ENCODE measurements at regions not wholly inside any gene's neighbourhood (a gene's known extent, or its start where the extent isn't known, plus 50 kb on each side); places are given as distances from the start of the nearest gene placed in this dataset.

- Mint-ChIP-seq H3K36me3 (ENCODE audit: low read depth) (no peaks in the 10 kb centered on the region), H3K4me3 (no peak overlapping the region), H3K4me1 (ENCODE audit: low read depth) (no peaks in the 10 kb centered on the region), H3K27ac (no peak overlapping the region), H3K9me3 (no peaks in the 10 kb centered on the region), H3K27me3 (peaks cover 14% of the 10 kb centered on the region)
- ChIA-PET CTCF (no interaction called here), POLR2A (no interaction called here)
- no peaks in the 10 kb centered on the region for H3K9me3 ChIP-seq (ENCODE audit: control insufficient read depth in 1 of 2, insufficient read depth in 1 of 2, low read length in 2 of 2)
- H3K27me3 ChIP-seq (ENCODE audit: control insufficient read depth in 1 of 2, insufficient read depth in 2 of 2, low read length in 2 of 2), result peaks cover 0 to 6% of the 10 kb centered on the region in 2 experiments
- no peak for ATAC-seq (ENCODE audit: poor library complexity)
- no peaks in the 10 kb centered on the region for H3K4me1 ChIP-seq (ENCODE audit: insufficient read depth, low read length)
- no peak for DNase-seq
- H3K36me3 ChIP-seq (ENCODE audit: insufficient read depth, low read length), result no peaks in the 10 kb centered on the region
- H3K4me3 ChIP-seq (ENCODE audit: low read length), result no peak overlapping the region
- TF ChIP-seq, protein P1, sequence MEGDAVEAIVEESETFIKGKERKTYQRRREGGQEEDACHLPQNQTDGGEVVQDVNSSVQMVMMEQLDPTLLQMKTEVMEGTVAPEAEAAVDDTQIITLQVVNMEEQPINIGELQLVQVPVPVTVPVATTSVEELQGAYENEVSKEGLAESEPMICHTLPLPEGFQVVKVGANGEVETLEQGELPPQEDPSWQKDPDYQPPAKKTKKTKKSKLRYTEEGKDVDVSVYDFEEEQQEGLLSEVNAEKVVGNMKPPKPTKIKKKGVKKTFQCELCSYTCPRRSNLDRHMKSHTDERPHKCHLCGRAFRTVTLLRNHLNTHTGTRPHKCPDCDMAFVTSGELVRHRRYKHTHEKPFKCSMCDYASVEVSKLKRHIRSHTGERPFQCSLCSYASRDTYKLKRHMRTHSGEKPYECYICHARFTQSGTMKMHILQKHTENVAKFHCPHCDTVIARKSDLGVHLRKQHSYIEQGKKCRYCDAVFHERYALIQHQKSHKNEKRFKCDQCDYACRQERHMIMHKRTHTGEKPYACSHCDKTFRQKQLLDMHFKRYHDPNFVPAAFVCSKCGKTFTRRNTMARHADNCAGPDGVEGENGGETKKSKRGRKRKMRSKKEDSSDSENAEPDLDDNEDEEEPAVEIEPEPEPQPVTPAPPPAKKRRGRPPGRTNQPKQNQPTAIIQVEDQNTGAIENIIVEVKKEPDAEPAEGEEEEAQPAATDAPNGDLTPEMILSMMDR (IDR thresholded peaks at IDR 0.05), result no peak
- H3K27ac ChIP-seq (ENCODE audit: low read depth in 1 of 2, low read length in 2 of 2), result no peak overlapping the region
- intact Hi-C loops (cut with DNase I, micrococcal nuclease), result no loop called here
Observed at GRCh38 chr5:158155067-158155466, 296.1 kb upstream of the CLINT1 start.

DNA sequence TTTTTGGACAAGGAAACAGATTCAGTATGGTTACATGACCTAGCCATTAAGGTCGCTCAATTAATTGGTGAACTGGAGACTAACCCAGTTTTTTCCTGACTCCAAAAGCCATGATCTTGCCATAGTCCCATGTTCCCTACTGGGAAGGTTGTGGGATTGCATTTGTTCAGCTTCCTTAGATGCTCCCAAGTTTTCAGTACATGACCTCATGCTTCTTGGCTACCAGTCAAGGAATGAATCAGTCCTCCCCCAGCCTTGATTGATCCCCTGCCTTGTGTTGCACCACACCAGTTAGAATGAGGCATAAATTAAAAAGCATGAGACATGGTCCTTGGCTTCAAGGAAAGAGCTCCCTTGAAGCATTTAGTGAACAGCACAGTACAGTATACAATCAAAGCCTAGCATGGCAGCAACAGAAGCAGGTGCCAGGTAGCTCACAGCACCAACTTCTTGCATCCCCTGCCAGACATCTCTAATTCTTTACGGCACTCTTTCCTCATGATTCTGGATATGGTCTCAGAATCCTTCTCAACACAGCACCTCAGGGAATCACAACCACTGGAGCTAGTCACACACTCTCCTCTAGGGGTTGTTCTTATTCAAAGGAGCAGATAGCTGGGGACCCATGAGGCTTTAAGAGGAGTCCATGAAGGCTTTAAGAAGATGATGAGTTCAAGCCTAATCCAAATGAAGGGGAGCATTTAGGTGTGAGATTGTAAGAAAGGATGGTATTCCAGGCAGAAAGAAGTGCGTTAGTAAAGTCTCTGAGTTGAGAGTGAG lies 295.5 kb upstream of the CLINT1 start:
- no peaks in the 10 kb centered on the region for H3K36me3 ChIP-seq (ENCODE audit: insufficient read depth, low read length)
- H3K9me3 ChIP-seq (ENCODE audit: control insufficient read depth in 1 of 2, insufficient read depth in 1 of 2, low read length in 2 of 2), result no peaks in the 10 kb centered on the region
- no peak overlapping the region for H3K27ac Mint-ChIP-seq
- H3K27me3 Mint-ChIP-seq, result peaks cover 14% of the 10 kb centered on the region
- H3K4me1 ChIP-seq (ENCODE audit: insufficient read depth, low read length), result no peaks in the 10 kb centered on the region
- ChIA-PET POLR2A (no interaction called here), CTCF (no interaction called here)
- intact Hi-C loops (cut with DNase I, micrococcal nuclease), result no loop called here
- no peak overlapping the region for H3K4me3 ChIP-seq (ENCODE audit: low read length)
- no peak overlapping the region for H3K4me3 Mint-ChIP-seq
- H3K9me3 Mint-ChIP-seq, result no peaks in the 10 kb centered on the region
- TF ChIP-seq, protein P1 (IDR thresholded peaks at IDR 0.05), result no peak
- H3K4me1 Mint-ChIP-seq (ENCODE audit: low read depth), result no peaks in the 10 kb centered on the region
- no peak for ATAC-seq (ENCODE audit: poor library complexity)
- DNase-seq, result no peak
- H3K36me3 Mint-ChIP-seq (ENCODE audit: low read depth), result no peaks in the 10 kb centered on the region
- H3K27me3 ChIP-seq (ENCODE audit: control insufficient read depth in 1 of 2, insufficient read depth in 2 of 2, low read length in 2 of 2), result peaks cover 0 to 6% of the 10 kb centered on the region in 2 experiments
- H3K27ac ChIP-seq (ENCODE audit: low read depth in 1 of 2, low read length in 2 of 2), result no peak overlapping the region

GRCh38 chr5:158153508-158153907 lies 294.6 kb upstream of the CLINT1 start:
- ChIA-PET CTCF (no interaction called here), POLR2A (no interaction called here)
- H3K36me3 ChIP-seq (ENCODE audit: insufficient read depth, low read length), result no peaks in the 10 kb centered on the region
- Mint-ChIP-seq H3K27ac (no peak overlapping the region), H3K27me3 (peaks cover 14% of the 10 kb centered on the region), H3K4me3 (no peak overlapping the region), H3K36me3 (ENCODE audit: low read depth) (no peaks in the 10 kb centered on the region), H3K9me3 (no peaks in the 10 kb centered on the region), H3K4me1 (ENCODE audit: low read depth) (no peaks in the 10 kb centered on the region)
- peaks cover 0 to 6% of the 10 kb centered on the region in 2 experiments for H3K27me3 ChIP-seq (ENCODE audit: control insufficient read depth in 1 of 2, insufficient read depth in 2 of 2, low read length in 2 of 2)
- H3K9me3 ChIP-seq (ENCODE audit: control insufficient read depth in 1 of 2, insufficient read depth in 1 of 2, low read length in 2 of 2), result no peaks in the 10 kb centered on the region
- H3K4me3 ChIP-seq (ENCODE audit: low read length), result no peak overlapping the region
- TF ChIP-seq, protein P1 (IDR thresholded peaks at IDR 0.05), result no peak
- no peak for DNase-seq
- no peak overlapping the region for H3K27ac ChIP-seq (ENCODE audit: low read depth in 1 of 2, low read length in 2 of 2)
- no peak for ATAC-seq (ENCODE audit: poor library complexity)
- no peaks in the 10 kb centered on the region for H3K4me1 ChIP-seq (ENCODE audit: insufficient read depth, low read length)
- intact Hi-C loops (cut with DNase I, micrococcal nuclease), result no loop called here

All from CD4-positive, alpha-beta T cell (primary cell).